Mucosa of rectum (tissue), 2 donors: ENCODE measurements at regions not wholly inside any gene's neighbourhood (a gene's known extent, or its start where the extent isn't known, plus 50 kb on each side); places are given as distances from the start of the nearest gene placed in this dataset.

Experiments used
- H3K27ac ChIP-seq, 2 donors: one replicate each; pipeline ENCODE4 v1.7.0; 2013; ENCODE audit warnings: inconsistent platforms in 2 of 2, low read depth in 2 of 2, low read length in 2 of 2
- H3K27me3 ChIP-seq, 2 donors: one replicate each; pipeline ENCODE4 v1.7.0; 2013; ENCODE audit warnings: low read length in 2 of 2; ENCODE audit not compliant: control insufficient read depth in 2 of 2, insufficient read depth in 2 of 2
- H3K36me3 ChIP-seq, 2 donors: one replicate each; pipeline ENCODE4 v1.7.0; 2013; ENCODE audit warnings: low read length in 2 of 2; ENCODE audit not compliant: control insufficient read depth in 2 of 2, insufficient read depth in 2 of 2
- H3K4me1 ChIP-seq, 2 donors: one replicate each; pipeline ENCODE4 v1.7.0; 2013; ENCODE audit warnings: low read length in 2 of 2, mild to moderate bottlenecking in 1 of 2; ENCODE audit not compliant: control insufficient read depth in 2 of 2, insufficient read depth in 2 of 2
- H3K4me3 ChIP-seq, 2 donors: one replicate each; pipeline ENCODE4 v1.7.0; 2013; ENCODE audit warnings: low read length in 2 of 2
- H3K9ac ChIP-seq, 2 donors: one replicate each; pipeline ENCODE4 v1.7.0; 2013; ENCODE audit warnings: low read length in 2 of 2, low read depth in 1 of 2, mild to moderate bottlenecking in 1 of 2
- H3K9me3 ChIP-seq, 2 donors: one replicate each; pipeline ENCODE4 v1.7.0; 2013; ENCODE audit warnings: low read length in 2 of 2; ENCODE audit not compliant: control insufficient read depth in 2 of 2
- donor health status: healthy.
- donor health status: Normal muscosa, but diverticular disease.

- H3K27me3 ChIP-seq: no peaks in the 10 kb centered on the region
- H3K4me3 ChIP-seq: no peak overlapping the region
- no peaks in the 10 kb centered on the region for H3K9me3 ChIP-seq
- H3K4me1 ChIP-seq: no peaks in the 10 kb centered on the region
- no peaks in the 10 kb centered on the region for H3K36me3 ChIP-seq
- H3K9ac ChIP-seq: no peak overlapping the region
- H3K27ac ChIP-seq: no peak overlapping the region
These were observed 133.5 kb downstream of the ASB1 start for GRCh38 chr2:238560234-238560633.

GRCh38 chr2:238561230-238561629 is 134.5 kb downstream of the ASB1 start:
- Histone ChIP-seq H3K9ac (no peak overlapping the region), H3K4me1 (no peaks in the 10 kb centered on the region), H3K9me3 (no peaks in the 10 kb centered on the region), H3K36me3 (no peaks in the 10 kb centered on the region), H3K4me3 (no peak overlapping the region), H3K27me3 (no peaks in the 10 kb centered on the region), H3K27ac (no peak overlapping the region)

GRCh38 chr2:238562446-238562845 is 135.7 kb downstream of the ASB1 start:
- Histone ChIP-seq H3K27ac (no peak overlapping the region), H3K9ac (no peak overlapping the region), H3K36me3 (no peaks in the 10 kb centered on the region), H3K27me3 (no peaks in the 10 kb centered on the region), H3K4me1 (peaks cover 0 to 3% of the 10 kb centered on the region in 2 donors), H3K4me3 (no peak overlapping the region), H3K9me3 (no peaks in the 10 kb centered on the region)

GRCh38 chr2:238563551-238563950 is 136.8 kb downstream of the ASB1 start:
- no peaks in the 10 kb centered on the region for H3K9me3 ChIP-seq
- H3K27me3 ChIP-seq: no peaks in the 10 kb centered on the region
- H3K4me3 ChIP-seq: no peak overlapping the region
- H3K36me3 ChIP-seq: no peaks in the 10 kb centered on the region
- no peak overlapping the region for H3K9ac ChIP-seq
- H3K27ac ChIP-seq: no peak overlapping the region
- H3K4me1 ChIP-seq: peaks cover 0 to 3% of the 10 kb centered on the region in 2 donors

GRCh38 chr2:238564286-238564920 is 137.7 kb downstream of the ASB1 start:
- no peaks in the 10 kb centered on the region for H3K27me3 ChIP-seq

GRCh38 chr2:238565031-238565430 is 138.3 kb downstream of the ASB1 start:
- Histone ChIP-seq H3K9ac (no peak overlapping the region), H3K4me3 (no peak overlapping the region), H3K27me3 (no peaks in the 10 kb centered on the region), H3K36me3 (no peaks in the 10 kb centered on the region), H3K27ac (no peak overlapping the region), H3K4me1 (peaks cover 0 to 3% of the 10 kb centered on the region in 2 donors), H3K9me3 (no peaks in the 10 kb centered on the region)

More at GRCh38 chr2:238564286-238564920, 137.7 kb downstream of the ASB1 start:
- H3K4me3 ChIP-seq: no peak overlapping the region
- H3K27ac ChIP-seq: no peak overlapping the region
- no peaks in the 10 kb centered on the region for H3K36me3 ChIP-seq
- peaks cover 0 to 3% of the 10 kb centered on the region in 2 donors for H3K4me1 ChIP-seq
- H3K9me3 ChIP-seq: no peaks in the 10 kb centered on the region
- H3K9ac ChIP-seq: no peak overlapping the region

DNA sequence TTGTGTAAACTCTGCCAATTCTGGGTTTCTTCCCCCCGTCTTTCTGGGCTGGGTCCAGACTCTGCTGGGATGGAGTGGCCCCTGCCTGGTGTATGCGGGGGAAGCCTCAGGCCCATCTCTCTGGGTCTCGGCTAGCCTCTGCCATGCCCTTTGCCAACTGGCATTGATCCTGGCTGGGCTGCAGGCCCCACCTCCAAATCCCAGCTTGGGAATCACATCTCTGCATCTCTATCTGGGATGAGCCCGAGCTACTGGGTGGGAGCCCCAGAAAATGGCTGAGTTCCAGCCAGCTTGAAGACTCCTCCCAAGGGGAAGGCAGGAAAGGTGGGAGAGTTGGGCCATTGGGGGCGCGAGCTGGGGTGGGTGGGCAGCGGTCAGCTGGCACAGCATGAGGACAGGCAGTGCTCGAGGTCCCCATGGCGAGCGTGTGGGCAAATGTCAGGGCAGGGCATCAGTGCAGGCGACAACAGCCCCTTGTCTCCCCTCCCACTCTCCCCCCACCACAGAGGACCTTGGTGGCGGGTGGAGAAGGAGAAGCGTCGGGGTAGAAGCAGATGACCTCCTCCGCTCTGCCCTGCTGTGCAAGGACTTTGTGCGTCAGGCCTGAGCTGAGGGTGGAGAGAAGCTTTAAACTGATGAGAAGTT is 139.4 kb downstream of the ASB1 start:
- Histone ChIP-seq H3K9ac (no peak overlapping the region), H3K27me3 (no peaks in the 10 kb centered on the region), H3K9me3 (no peaks in the 10 kb centered on the region), H3K4me1 (peaks cover 0 to 3% of the 10 kb centered on the region in 2 donors), H3K27ac (no peak overlapping the region), H3K4me3 (no peak overlapping the region), H3K36me3 (no peaks in the 10 kb centered on the region)

DNA sequence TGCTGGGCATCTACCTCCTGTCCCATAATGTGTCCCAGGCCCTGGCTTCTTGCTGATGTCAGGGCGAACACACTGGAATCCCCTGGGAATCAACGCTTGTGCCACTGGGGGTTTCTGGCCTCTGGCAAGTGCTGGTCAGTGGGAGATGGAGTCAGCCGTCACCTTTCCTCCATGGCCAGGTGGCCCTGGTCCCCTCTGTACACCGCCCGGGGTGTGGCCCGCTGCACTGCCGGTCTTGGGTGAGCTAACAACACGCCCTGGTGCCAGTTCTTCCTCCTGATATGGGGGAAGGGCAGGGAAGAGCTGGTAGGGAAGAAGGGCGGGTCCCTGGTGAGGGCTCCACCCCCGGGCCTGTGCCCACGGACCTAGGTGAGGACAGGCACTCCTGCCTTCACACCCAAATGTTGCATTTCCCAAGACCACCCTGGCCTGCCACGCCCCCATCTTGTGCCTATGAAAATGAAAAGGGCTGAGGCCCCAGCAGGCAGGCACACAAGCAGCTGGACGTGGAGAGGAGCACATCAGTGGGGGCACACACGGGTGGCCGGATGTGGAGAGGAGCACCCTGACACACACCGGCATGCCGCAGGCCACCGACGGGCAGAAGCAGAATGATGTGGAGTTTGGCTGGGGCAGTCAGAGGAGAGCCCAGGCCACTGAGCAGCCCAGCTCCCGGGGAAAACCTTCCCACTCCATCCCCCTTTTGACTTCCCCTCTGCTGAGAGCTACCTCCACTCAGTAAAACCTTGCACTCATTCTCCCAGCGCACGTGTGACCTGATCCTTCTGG is 140.5 kb downstream of the ASB1 start:
- H3K9me3 ChIP-seq: no peaks in the 10 kb centered on the region
- H3K4me3 ChIP-seq: no peak overlapping the region
- H3K4me1 ChIP-seq: peaks cover 0 to 3% of the 10 kb centered on the region in 2 donors
- H3K27me3 ChIP-seq: no peaks in the 10 kb centered on the region
- H3K27ac ChIP-seq: no peak overlapping the region
- H3K36me3 ChIP-seq: no peaks in the 10 kb centered on the region
- no peak overlapping the region for H3K9ac ChIP-seq

GRCh38 chr2:238567996-238568395 is 141.3 kb downstream of the ASB1 start:
- H3K9me3 ChIP-seq: no peaks in the 10 kb centered on the region
- H3K27me3 ChIP-seq: no peaks in the 10 kb centered on the region
- no peaks in the 10 kb centered on the region for H3K36me3 ChIP-seq
- no peak overlapping the region for H3K9ac ChIP-seq
- H3K4me1 ChIP-seq: peaks cover 0 to 3% of the 10 kb centered on the region in 2 donors
- no peak overlapping the region for H3K27ac ChIP-seq
- no peak overlapping the region for H3K4me3 ChIP-seq
